ENCODE measurements at regions not wholly inside any gene's neighbourhood (a gene's known extent, or its start where the extent isn't known, plus 50 kb on each side); places are given as distances from the start of the nearest gene placed in this dataset.

- TF ChIP-seq, protein P1, sequence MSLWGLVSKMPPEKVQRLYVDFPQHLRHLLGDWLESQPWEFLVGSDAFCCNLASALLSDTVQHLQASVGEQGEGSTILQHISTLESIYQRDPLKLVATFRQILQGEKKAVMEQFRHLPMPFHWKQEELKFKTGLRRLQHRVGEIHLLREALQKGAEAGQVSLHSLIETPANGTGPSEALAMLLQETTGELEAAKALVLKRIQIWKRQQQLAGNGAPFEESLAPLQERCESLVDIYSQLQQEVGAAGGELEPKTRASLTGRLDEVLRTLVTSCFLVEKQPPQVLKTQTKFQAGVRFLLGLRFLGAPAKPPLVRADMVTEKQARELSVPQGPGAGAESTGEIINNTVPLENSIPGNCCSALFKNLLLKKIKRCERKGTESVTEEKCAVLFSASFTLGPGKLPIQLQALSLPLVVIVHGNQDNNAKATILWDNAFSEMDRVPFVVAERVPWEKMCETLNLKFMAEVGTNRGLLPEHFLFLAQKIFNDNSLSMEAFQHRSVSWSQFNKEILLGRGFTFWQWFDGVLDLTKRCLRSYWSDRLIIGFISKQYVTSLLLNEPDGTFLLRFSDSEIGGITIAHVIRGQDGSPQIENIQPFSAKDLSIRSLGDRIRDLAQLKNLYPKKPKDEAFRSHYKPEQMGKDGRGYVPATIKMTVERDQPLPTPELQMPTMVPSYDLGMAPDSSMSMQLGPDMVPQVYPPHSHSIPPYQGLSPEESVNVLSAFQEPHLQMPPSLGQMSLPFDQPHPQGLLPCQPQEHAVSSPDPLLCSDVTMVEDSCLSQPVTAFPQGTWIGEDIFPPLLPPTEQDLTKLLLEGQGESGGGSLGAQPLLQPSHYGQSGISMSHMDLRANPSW (CRISPR knock-in tag; IDR thresholded peaks at IDR 0.05; ENCODE audit: borderline replicate concordance), result no peak
- TF ChIP-seq, protein P2, sequence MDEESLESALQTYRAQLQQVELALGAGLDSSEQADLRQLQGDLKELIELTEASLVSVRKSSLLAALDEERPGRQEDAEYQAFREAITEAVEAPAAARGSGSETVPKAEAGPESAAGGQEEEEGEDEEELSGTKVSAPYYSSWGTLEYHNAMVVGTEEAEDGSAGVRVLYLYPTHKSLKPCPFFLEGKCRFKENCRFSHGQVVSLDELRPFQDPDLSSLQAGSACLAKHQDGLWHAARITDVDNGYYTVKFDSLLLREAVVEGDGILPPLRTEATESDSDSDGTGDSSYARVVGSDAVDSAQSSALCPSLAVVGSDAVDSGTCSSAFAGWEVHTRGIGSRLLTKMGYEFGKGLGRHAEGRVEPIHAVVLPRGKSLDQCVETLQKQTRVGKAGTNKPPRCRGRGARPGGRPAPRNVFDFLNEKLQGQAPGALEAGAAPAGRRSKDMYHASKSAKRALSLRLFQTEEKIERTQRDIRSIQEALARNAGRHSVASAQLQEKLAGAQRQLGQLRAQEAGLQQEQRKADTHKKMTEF (CRISPR knock-in tag; IDR thresholded peaks at IDR 0.05), result no peak
- TF ChIP-seq, protein P3, sequence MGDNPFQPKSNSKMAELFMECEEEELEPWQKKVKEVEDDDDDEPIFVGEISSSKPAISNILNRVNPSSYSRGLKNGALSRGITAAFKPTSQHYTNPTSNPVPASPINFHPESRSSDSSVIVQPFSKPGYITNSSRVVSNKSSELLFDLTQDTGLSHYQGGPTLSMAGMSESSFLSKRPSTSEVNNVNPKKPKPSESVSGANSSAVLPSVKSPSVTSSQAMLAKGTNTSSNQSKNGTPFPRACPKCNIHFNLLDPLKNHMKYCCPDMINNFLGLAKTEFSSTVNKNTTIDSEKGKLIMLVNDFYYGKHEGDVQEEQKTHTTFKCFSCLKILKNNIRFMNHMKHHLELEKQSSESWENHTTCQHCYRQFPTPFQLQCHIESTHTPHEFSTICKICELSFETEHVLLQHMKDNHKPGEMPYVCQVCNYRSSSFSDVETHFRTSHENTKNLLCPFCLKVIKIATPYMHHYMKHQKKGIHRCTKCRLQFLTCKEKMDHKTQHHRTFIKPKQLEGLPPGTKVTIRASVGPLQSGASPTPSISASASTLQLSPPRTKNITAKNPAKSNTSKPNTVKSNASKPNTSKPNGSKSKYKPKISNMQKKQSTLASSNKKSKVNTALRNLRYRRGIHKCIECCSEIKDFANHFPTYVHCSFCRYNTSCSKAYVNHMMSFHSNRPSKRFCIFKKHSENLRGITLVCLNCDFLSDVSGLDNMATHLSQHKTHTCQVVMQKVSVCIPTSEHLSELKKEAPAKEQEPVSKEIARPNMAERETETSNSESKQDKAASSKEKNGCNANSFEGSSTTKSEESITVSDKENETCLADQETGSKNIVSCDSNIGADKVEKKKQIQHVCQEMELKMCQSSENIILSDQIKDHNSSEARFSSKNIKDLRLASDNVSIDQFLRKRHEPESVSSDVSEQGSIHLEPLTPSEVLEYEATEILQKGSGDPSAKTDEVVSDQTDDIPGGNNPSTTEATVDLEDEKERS (CRISPR knock-in tag; IDR thresholded peaks at IDR 0.05), result no peak
- TF ChIP-seq ZBTB34 (CRISPR knock-in tag; IDR thresholded peaks at IDR 0.05) (no peak), ZKSCAN8 (CRISPR knock-in tag; IDR thresholded peaks at IDR 0.05; ENCODE audit: borderline replicate concordance) (no peak), ZNF569 (CRISPR knock-in tag; IDR thresholded peaks at IDR 0.05; ENCODE audit: borderline replicate concordance) (no peak), ZNF383 (CRISPR knock-in tag; IDR thresholded peaks at IDR 0.05; ENCODE audit: borderline replicate concordance) (no peak), KLF13 (CRISPR knock-in tag; IDR thresholded peaks at IDR 0.05) (no peak)
These were observed 77.7 kb upstream of the MYO16 start (continued) for GRCh38 chr13:108551674-108552073.
